Vagina (tissue), 2 donors: ENCODE measurements at regions not wholly inside any gene's neighbourhood (a gene's known extent, or its start where the extent isn't known, plus 50 kb on each side); places are given as distances from the start of the nearest gene placed in this dataset.

Experiments
- DNase-seq, 2 donors: peaks; one replicate each; pipeline ENCODE4 v3.0.0-alpha.2; 2017; ENCODE audit errors: extremely low spot score in 2 of 2
- H3K27ac ChIP-seq: fragments of 200-600 bp; sonication (generic); one replicate; pipeline ENCODE4 v1.5.1; 2019
- H3K27me3 ChIP-seq: fragments of 200-600 bp; sonication (generic); one replicate; pipeline ENCODE4 v1.5.1; 2019
- H3K36me3 ChIP-seq, 2 donors: fragments of 200-600 bp; sonication (generic); one replicate each; pipeline ENCODE4 v1.5.1; 2017 to 2019
- H3K4me1 ChIP-seq: fragments of 200-600 bp; sonication (generic); one replicate; pipeline ENCODE4 v1.5.1; 2019
- H3K4me3 ChIP-seq, 2 donors: fragments of 200-600 bp; sonication (generic); 1 replicate in 1 of 2; 2 replicates in 1 of 2; pipeline ENCODE4 v1.5.1; 2016 to 2019
- H3K9me3 ChIP-seq: fragments of 200-600 bp; sonication (generic); one replicate; pipeline ENCODE4 v1.5.1; 2019
- POLR2A ChIP-seq, 2 donors: fragments of 450-650 bp; IDR thresholded peaks; one replicate each; pipeline ENCODE4 v1.6.1; 2017; ENCODE audit warnings: antibody characterized with exemption in 2 of 2, mild to moderate bottlenecking in 2 of 2, moderate library complexity in 2 of 2
- POLR2AphosphoS5 ChIP-seq, 2 donors: sonication (generic); formaldehyde crosslinking; IDR thresholded peaks; one replicate each; pipeline ENCODE4 v1.9.0; 2017; ENCODE audit warnings: antibody characterized with exemption in 2 of 2, mild to moderate bottlenecking in 2 of 2, low read depth in 1 of 2; ENCODE audit not compliant: insufficient read depth in 1 of 2
- intact Hi-C: fragments of 100-400 bp; cut with DNase I; formaldehyde crosslinking; loops from one replicate; pipeline ENCODE4 v1.15.1; 2023
- TF ChIP-seq, protein P1 (sequence below), 3 experiments: fragments of 450-650 bp in 2 of 3; fragments of 200-600 bp in 1 of 3; sonication (generic) in 1 of 3; IDR thresholded peaks; one replicate each; pipeline ENCODE4 v1.5.1; 2017 to 2019; ENCODE audit warnings: antibody characterized with exemption in 3 of 3, mild to moderate bottlenecking in 2 of 3, moderate library complexity in 2 of 3

DNA sequence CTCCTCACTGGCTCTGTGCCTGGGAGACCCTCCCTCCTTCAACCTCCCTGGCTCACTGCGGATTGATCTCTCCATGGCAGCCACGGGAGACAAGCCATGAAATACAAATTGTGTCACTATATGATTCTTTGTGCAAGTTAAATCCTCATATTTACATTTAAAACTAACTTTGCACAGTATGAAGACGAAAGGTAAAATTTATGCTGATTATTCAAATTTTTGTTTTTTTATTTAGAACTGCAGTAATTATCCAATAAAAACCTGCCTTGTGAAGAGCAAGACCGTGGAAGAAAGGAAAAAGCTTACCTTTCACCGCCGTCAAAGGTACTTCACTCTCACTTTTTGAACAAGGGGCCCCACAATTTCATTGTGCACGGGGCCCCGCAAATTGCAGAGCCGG lies 436.9 kb downstream of the EIPR1 start:
- intact Hi-C loops, result no loop called here
- Histone ChIP-seq H3K27me3 (no peaks in the 10 kb centered on the region), H3K4me3 (no peak overlapping the region), H3K36me3 (no peaks in the 10 kb centered on the region), H3K9me3 (no peaks in the 10 kb centered on the region), H3K4me1 (no peaks in the 10 kb centered on the region), H3K27ac (no peak overlapping the region)
- TF ChIP-seq POLR2AphosphoS5 (IDR thresholded peaks at IDR 0.05; ENCODE audit: insufficient read depth in 1 of 2, low read depth in 1 of 2), result no peak
- no peak for TF ChIP-seq POLR2A (IDR thresholded peaks at IDR 0.05)
- TF ChIP-seq, protein P1, sequence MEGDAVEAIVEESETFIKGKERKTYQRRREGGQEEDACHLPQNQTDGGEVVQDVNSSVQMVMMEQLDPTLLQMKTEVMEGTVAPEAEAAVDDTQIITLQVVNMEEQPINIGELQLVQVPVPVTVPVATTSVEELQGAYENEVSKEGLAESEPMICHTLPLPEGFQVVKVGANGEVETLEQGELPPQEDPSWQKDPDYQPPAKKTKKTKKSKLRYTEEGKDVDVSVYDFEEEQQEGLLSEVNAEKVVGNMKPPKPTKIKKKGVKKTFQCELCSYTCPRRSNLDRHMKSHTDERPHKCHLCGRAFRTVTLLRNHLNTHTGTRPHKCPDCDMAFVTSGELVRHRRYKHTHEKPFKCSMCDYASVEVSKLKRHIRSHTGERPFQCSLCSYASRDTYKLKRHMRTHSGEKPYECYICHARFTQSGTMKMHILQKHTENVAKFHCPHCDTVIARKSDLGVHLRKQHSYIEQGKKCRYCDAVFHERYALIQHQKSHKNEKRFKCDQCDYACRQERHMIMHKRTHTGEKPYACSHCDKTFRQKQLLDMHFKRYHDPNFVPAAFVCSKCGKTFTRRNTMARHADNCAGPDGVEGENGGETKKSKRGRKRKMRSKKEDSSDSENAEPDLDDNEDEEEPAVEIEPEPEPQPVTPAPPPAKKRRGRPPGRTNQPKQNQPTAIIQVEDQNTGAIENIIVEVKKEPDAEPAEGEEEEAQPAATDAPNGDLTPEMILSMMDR (IDR thresholded peaks at IDR 0.05), result no peak
- DNase-seq, result no peak

DNA sequence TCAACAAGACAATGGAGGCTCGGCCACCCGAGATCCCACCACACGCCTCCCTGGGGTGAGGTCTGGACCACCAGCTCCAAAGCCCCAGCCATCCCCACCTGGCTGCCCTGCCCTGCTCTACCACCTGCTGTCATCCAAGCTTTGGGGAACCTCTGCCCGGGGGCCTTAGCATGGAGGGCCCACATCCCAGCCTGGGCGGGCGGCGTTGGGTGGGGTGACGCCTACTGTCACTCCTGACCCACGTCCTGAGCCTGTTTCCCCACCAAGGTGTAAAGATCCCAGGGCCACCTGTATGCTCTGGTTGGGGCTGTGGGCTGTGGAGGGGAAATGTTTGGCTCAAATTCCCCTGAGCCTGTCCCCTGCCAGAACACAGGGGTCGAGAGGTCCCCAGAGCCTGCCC lies 437.6 kb downstream of the EIPR1 start:
- DNase-seq, result no peak
- Histone ChIP-seq H3K27me3 (no peaks in the 10 kb centered on the region), H3K4me3 (no peak overlapping the region), H3K27ac (no peak overlapping the region), H3K36me3 (no peaks in the 10 kb centered on the region), H3K9me3 (no peaks in the 10 kb centered on the region), H3K4me1 (no peaks in the 10 kb centered on the region)
- TF ChIP-seq POLR2A (IDR thresholded peaks at IDR 0.05), result no peak
- TF ChIP-seq, protein P1 (IDR thresholded peaks at IDR 0.05), result no peak
- no peak for TF ChIP-seq POLR2AphosphoS5 (IDR thresholded peaks at IDR 0.05; ENCODE audit: insufficient read depth in 1 of 2, low read depth in 1 of 2)
- intact Hi-C loops, result no loop called here

DNA sequence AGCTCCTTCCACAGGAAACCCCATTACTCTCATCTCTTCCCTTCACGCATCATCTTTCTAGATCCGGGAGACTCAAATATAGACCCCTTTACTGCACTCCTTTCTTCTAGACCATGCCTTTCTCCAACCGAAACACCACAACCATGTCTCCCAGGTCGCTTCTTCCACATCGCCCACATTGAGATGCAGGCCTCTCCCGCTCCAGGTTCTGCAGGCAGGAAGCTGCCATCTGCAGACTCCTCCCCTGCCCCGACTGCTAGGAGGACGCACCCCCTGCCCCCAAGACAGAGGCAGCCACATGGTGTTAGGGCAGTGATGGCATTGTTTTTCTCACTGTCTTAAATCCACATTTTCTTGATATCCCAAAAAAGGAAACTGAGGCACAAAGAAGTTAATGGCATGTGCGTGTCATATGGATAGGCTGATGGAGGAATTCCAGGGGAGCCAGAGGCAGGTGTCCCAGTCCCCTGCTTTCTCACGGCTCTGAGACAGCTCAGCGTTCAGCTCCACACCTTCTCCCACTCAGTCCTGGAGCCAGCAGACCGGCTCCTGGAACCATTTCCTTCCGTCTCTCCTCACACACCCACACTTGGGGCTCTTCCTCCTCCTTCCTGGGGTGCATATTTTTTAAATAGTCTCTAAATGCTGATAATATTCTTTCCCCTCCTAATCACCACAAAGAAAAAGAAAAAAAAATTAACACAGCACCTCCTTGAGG lies 438.4 kb downstream of the EIPR1 start:
- intact Hi-C loops, result no loop called here
- TF ChIP-seq POLR2A (IDR thresholded peaks at IDR 0.05) (no peak), POLR2AphosphoS5 (IDR thresholded peaks at IDR 0.05; ENCODE audit: insufficient read depth in 1 of 2, low read depth in 1 of 2) (no peak)
- TF ChIP-seq, protein P1 (IDR thresholded peaks at IDR 0.05), result no peak
- Histone ChIP-seq H3K36me3 (no peaks in the 10 kb centered on the region), H3K27me3 (no peaks in the 10 kb centered on the region), H3K9me3 (no peaks in the 10 kb centered on the region), H3K4me1 (no peaks in the 10 kb centered on the region), H3K27ac (no peak overlapping the region), H3K4me3 (no peak overlapping the region)
- DNase-seq, result peak in 1 of 2 donors; percentile 70

DNA sequence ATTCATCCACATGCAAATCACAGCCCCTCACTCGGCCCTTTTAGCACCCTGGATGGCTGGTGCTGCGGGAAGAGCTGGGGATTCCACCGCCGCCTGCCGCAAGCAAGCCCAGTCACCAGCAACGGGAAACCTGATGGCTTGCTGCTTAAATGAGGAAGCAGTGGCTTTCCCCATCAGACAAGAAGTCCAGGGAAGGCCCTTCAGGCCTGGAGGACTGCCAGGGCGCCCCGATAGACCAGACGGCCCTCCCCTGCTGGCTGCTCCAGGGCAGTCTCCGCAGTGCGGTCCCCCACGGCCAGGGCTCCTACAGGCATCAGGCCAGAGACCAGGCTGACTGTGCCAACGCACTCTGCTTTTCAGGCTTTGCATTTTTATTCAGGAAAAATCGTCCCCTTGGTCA lies 439.1 kb downstream of the EIPR1 start:
- no peak for TF ChIP-seq POLR2A (IDR thresholded peaks at IDR 0.05)
- TF ChIP-seq, protein P1 (IDR thresholded peaks at IDR 0.05), result no peak
- H3K27me3 ChIP-seq, result no peaks in the 10 kb centered on the region
- H3K4me1 ChIP-seq, result no peaks in the 10 kb centered on the region
- intact Hi-C loops, result no loop called here
- H3K36me3 ChIP-seq, result no peaks in the 10 kb centered on the region
- DNase-seq, result peak in 1 of 2 donors; percentile 84
- H3K27ac ChIP-seq, result no peak overlapping the region
- no peaks in the 10 kb centered on the region for H3K9me3 ChIP-seq
- H3K4me3 ChIP-seq, result no peak overlapping the region

DNA sequence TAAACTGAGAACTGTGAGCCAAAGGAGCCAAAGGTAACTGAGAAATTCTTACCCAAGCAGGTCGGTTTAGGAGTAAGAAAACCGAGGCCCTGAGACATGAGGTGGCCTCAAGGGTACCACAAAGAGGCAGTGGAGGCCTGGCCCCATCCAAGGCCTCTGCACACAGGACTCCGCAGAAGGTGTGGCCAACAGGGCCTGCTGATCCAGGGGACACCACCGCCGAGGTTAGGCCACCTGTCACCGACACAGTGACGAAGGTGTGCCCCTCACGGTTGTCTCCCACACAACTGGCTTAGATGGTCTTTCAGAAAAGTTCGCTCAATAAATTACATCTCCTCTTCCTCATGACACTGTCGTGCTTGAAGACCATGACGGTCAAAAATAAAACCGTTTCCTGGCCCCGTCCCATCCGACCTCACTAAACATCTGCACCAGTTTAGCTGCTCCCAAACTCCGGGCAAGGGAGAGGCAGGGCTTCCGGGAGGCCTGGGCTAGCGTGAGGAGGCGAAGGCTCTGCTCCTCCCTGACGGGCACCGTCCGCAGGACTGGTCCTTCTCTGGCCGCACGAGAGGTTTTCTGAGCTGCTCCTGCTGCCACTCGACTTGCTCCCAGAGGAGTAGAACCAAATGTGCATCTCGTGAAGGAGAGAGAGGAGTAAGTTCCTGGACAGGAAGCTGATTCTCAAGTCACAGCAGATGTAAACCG lies 442.0 kb downstream of the EIPR1 start:
- no peaks in the 10 kb centered on the region for H3K27me3 ChIP-seq
- no peaks in the 10 kb centered on the region for H3K4me1 ChIP-seq
- peak in 1 of 2 donors; percentile 85 for DNase-seq
- no peaks in the 10 kb centered on the region for H3K9me3 ChIP-seq
- H3K36me3 ChIP-seq, result no peaks in the 10 kb centered on the region
- H3K27ac ChIP-seq, result no peak overlapping the region
- H3K4me3 ChIP-seq, result no peak overlapping the region
- no peak for TF ChIP-seq POLR2A (IDR thresholded peaks at IDR 0.05)
- no peak for TF ChIP-seq POLR2AphosphoS5 (IDR thresholded peaks at IDR 0.05; ENCODE audit: insufficient read depth in 1 of 2, low read depth in 1 of 2)
- TF ChIP-seq, protein P1 (IDR thresholded peaks at IDR 0.05), result no peak
- intact Hi-C loops, result no loop called here
